H1 (cell line): ENCODE measurements at regions not wholly inside any gene's neighbourhood (a gene's known extent, or its start where the extent isn't known, plus 50 kb on each side); places are given as distances from the start of the nearest gene placed in this dataset.

Source experiments
- CBX8 ChIP-seq: fragments of 300-800, 300-1000 bp; sonication (generic); IDR thresholded peaks from 2 replicates; pipeline ENCODE4 v1.7.1; 2016; ENCODE audit warnings: low read depth, low read length, borderline replicate concordance
- CHD2 ChIP-seq: IDR thresholded peaks from 2 replicates; pipeline ENCODE4 v1.6.1; 2012; ENCODE audit warnings: low read length, improper control_type of control experiment
- SRF ChIP-seq: IDR thresholded peaks from 2 replicates; pipeline ENCODE4 v1.6.1; 2011; ENCODE audit warnings: mild to moderate bottlenecking, low read depth, low read length, moderate library complexity
- TF ChIP-seq, protein P1 (sequence below): fragments of 300-600 bp; sonication (generic); IDR thresholded peaks from 2 replicates; pipeline ENCODE4 v1.7.1; 2012; ENCODE audit warnings: low read length, moderate library complexity, mild to moderate bottlenecking, inconsistent platforms; ENCODE audit not compliant: insufficient replicate concordance

DNA sequence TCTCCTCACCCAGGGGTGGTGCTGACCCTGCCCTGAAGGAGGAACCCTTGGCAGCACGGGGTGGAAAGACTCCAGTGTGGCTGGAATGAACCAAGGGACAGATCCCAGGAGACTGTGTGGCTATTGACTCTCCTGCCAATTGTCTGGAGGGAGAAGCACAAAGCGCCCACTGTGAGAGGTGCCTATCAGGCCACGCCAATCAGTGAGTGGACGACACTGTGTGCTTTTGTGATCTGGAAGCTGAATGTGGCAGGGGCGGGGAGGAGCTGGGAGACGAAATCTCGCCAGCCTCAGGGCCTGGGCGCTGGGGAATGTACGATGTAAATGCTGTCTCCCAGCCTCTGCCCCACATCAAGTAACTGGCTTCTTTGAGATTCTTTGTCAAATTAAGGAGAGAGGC lies 167.1 kb downstream of the ZBTB18 start (continued):
- TF ChIP-seq, protein P1, sequence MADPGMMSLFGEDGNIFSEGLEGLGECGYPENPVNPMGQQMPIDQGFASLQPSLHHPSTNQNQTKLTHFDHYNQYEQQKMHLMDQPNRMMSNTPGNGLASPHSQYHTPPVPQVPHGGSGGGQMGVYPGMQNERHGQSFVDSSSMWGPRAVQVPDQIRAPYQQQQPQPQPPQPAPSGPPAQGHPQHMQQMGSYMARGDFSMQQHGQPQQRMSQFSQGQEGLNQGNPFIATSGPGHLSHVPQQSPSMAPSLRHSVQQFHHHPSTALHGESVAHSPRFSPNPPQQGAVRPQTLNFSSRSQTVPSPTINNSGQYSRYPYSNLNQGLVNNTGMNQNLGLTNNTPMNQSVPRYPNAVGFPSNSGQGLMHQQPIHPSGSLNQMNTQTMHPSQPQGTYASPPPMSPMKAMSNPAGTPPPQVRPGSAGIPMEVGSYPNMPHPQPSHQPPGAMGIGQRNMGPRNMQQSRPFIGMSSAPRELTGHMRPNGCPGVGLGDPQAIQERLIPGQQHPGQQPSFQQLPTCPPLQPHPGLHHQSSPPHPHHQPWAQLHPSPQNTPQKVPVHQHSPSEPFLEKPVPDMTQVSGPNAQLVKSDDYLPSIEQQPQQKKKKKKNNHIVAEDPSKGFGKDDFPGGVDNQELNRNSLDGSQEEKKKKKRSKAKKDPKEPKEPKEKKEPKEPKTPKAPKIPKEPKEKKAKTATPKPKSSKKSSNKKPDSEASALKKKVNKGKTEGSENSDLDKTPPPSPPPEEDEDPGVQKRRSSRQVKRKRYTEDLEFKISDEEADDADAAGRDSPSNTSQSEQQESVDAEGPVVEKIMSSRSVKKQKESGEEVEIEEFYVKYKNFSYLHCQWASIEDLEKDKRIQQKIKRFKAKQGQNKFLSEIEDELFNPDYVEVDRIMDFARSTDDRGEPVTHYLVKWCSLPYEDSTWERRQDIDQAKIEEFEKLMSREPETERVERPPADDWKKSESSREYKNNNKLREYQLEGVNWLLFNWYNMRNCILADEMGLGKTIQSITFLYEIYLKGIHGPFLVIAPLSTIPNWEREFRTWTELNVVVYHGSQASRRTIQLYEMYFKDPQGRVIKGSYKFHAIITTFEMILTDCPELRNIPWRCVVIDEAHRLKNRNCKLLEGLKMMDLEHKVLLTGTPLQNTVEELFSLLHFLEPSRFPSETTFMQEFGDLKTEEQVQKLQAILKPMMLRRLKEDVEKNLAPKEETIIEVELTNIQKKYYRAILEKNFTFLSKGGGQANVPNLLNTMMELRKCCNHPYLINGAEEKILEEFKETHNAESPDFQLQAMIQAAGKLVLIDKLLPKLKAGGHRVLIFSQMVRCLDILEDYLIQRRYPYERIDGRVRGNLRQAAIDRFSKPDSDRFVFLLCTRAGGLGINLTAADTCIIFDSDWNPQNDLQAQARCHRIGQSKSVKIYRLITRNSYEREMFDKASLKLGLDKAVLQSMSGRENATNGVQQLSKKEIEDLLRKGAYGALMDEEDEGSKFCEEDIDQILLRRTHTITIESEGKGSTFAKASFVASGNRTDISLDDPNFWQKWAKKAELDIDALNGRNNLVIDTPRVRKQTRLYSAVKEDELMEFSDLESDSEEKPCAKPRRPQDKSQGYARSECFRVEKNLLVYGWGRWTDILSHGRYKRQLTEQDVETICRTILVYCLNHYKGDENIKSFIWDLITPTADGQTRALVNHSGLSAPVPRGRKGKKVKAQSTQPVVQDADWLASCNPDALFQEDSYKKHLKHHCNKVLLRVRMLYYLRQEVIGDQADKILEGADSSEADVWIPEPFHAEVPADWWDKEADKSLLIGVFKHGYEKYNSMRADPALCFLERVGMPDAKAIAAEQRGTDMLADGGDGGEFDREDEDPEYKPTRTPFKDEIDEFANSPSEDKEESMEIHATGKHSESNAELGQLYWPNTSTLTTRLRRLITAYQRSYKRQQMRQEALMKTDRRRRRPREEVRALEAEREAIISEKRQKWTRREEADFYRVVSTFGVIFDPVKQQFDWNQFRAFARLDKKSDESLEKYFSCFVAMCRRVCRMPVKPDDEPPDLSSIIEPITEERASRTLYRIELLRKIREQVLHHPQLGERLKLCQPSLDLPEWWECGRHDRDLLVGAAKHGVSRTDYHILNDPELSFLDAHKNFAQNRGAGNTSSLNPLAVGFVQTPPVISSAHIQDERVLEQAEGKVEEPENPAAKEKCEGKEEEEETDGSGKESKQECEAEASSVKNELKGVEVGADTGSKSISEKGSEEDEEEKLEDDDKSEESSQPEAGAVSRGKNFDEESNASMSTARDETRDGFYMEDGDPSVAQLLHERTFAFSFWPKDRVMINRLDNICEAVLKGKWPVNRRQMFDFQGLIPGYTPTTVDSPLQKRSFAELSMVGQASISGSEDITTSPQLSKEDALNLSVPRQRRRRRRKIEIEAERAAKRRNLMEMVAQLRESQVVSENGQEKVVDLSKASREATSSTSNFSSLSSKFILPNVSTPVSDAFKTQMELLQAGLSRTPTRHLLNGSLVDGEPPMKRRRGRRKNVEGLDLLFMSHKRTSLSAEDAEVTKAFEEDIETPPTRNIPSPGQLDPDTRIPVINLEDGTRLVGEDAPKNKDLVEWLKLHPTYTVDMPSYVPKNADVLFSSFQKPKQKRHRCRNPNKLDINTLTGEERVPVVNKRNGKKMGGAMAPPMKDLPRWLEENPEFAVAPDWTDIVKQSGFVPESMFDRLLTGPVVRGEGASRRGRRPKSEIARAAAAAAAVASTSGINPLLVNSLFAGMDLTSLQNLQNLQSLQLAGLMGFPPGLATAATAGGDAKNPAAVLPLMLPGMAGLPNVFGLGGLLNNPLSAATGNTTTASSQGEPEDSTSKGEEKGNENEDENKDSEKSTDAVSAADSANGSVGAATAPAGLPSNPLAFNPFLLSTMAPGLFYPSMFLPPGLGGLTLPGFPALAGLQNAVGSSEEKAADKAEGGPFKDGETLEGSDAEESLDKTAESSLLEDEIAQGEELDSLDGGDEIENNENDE: no peak
- TF ChIP-seq CBX8: no peak
- TF ChIP-seq CHD2: no peak
- TF ChIP-seq SRF: no peak
